GM18868 (cell line): ENCODE measurements at regions not wholly inside any gene's neighbourhood (a gene's known extent, or its start where the extent isn't known, plus 50 kb on each side); places are given as distances from the start of the nearest gene placed in this dataset.
A peak's percentile ranks its signal among the peaks of the same experiment; 100 is the strongest.

Source experiments
- ATAC-seq: cut with Tn5 transposase; IDR thresholded peaks from one replicate; pipeline ENCODE4 v1.9.1; 2021; ENCODE audit warnings: mild to moderate bottlenecking, moderate library complexity; ENCODE audit not compliant: unreplicated experiment

DNA sequence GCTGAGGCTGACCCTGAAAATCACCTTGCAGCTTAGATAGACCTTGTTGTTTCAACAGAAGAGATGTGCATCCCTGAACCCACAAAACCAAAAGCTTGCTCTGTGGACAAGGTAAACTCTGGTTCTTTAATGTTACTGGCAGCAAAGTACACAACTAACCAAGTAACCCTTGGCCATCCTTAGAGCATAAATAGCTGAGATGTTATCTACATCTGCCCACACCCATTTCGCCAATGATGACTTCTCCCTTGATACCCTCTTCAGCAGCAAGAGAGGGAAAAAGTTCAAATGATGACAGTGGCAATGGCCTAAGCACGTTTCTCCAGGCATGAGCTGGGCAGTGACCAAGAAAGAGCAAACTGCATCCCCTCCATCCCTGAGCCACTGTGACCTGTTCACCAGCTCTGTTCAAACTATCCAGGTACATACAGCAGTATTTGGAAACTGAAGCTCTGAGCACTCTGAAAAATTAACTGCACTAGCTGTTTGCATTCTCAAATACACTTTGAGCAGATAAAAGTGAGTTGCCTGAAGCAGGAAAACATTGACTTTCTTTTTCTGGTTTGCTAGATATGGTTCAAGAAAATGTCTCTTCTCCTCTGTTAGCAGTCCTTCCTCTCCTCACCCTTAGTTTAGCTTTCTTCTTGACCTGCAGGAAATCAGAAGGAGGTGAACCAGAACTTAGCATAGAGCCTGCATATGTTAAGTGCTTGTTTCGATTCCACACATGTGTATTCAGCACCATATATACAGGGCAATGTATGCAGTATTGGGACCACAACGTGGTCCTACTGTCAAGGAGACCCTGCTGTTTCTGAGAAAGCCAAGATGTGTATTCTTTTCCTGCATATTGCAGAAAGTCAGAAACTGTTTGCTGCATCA is 231.7 kb downstream of the FOXO1 start:
- ATAC-seq: no peak

DNA sequence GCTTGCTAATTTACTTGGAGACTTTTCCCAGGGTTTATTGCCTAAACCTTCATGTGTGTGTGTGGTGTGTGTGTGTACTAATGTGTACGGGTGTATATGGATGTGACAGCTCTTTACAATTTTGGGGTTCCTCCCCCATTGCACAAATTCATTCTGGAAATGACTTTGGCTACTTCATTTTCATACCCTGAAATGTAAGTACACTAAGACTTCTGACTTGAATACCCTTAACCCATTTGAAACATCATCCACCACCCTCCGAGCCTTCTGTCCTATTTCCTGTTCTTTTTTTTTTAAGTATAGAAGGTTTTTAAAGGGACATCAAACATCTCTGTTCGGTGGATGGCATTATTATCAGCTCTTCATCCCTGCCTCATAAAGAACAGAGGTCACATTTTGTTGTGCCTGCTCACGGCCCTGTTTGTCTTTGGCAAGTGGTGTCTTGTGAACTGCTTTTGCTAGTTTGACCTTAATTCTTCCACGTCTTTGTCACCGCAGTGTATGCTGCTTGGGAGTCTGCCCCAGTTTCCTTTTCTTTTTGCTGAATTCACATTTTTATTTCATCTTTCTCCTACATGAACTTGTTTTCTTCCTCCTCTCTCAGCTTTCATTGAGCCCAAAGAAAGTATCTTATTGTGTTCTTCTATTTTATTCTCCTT is 228.3 kb downstream of the FOXO1 start:
- no peak for ATAC-seq

DNA sequence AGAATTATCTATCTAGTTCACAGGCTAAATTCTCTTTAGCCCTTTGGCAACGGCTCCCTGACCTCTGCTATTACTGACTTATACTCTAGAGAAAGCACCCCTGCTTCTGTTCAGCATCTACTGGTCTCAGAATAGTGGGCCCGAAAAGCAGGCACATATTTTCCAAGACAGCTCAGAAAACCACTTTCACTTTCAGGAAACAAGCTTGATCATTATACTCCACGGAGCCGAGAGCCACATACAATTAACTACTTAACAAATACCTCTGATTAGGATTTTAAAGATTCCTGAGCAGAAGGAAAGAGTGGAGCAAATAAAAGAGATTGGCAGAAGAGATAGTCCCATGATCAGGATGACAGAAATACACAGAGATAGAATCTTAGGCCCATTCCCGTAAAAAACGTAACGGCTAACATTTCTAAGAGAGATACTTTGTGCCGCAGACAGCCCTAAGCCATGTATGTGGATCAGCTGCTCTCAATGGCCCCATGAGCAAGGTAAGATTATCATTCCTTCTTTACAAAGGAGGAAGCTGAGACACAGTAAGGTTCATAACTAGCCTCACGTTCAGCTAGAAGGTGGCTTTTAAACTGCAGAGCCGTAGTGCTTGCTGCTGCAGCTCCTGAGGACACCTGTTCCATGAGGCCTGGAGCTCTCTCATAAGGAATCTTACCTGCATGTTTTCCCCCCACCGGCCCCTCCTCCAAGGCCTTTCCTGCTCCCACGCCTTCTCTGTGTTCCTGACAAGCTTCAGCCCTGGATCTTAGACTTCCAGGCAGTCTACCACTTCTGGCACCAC is 227.2 kb downstream of the FOXO1 start:
- ATAC-seq: peak; percentile 48

DNA sequence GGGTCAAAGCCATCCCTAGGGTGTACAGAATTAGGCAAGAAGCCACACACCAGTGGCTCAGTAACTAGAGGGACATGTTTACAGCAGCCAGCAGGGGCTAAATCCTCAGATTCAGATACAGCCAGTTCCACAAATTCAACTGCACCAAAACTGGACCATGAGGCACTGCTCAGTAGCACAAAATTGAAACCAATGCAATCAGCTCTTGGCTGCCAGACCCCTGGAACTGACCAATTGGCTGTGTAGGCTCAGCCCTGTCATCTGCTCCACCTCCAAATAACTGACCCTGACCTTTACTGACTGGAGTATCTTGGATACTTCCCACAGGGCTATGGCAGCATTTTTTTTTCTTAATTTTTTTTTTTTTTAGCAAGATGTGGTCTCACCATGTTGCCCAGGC is 226.5 kb downstream of the FOXO1 start:
- ATAC-seq: peak; percentile 17

DNA sequence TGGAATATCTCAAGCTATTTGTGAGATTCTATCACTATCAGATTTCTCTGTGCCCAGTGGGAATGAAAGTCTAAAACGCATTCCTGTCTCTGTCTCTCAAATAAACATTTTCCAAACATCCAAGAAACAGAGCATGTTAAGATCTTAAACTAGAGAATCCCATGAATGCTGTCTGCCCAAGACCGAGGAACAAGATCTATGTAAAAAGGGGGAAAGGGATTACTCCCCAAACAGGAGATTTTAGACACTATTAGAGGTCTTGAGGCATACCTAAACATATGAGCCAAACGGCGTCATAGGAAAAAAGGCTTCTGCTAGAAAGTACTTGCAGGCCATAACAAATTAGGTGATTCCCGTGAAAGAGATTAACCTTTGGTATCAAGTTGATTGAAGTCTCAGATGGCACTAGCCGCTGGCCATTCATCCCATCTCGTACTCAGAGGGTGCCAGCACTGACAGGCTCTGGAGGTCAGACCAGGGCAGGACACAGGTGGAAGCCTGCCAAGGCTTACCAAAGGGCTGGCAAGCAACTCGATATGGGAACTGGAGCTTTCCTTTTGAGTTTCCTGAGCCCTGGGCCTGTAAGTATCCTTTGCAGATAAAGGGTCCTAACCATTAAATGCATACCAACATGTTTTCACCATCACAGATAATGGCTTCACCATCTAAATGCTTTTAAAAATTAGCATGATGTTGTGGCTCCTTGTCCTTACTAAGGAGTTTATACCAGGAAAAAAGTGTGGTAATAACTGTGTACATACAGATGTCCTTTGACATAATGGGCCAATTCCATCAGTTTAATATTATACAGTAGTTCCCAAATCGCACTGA is 225.2 kb downstream of the FOXO1 start:
- no peak for ATAC-seq

DNA sequence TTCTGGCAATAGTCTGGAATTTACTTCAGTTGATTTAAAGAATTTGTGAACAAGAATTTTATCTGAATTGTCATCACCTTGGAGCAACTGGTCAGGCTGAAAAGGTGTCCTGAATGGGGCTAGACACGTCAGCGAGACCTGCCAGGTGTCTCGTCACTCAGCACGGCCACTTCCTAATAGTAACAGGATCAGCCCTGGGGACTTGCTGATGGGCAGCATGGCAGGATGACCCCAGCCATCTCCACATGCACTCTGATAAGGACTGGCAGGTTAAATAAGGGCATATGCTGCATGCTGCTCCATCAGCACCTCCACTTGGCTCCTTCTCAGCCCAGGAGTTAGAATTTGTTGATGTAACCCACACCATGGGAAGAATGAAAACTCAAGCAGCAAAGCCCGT is 224.2 kb downstream of the FOXO1 start:
- no peak for ATAC-seq

DNA sequence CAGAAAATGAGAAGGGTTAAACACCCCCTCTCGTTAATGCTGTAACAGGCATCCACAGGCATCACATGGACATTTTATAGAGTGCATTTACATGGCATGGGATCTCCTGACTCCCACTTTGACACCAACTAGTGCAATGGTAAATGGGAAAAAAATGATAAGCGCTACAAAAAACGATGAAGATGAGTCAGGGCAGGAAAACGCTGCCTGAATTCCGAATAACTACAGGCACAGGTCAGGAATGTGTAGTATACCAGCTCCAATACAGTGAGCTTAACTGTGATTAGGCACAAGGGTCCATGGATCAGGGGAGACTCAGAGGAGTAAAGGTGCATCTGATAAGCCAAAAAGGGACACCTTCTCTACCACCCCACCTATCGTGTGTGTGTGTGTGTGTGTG is 223.6 kb downstream of the FOXO1 start:
- ATAC-seq: no peak

DNA sequence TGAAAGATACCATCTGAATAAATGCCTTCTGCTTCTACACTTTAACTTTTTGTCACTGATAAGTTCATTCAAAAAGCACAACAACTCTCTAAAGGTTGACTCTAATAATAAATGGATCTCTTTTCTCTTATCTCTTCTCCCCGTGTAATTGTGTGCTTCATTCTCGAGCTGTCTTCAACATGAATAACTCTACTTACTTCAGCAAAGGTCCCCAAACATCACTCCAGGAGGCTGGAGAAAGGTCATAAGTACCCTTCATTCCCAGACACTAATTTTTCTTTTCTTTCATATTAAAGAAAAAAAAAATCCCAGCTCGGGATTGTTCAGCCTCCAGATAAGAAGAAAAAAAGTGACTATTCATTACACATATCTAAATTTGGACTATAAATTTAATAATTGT is 222.2 kb downstream of the FOXO1 start:
- no peak for ATAC-seq

DNA sequence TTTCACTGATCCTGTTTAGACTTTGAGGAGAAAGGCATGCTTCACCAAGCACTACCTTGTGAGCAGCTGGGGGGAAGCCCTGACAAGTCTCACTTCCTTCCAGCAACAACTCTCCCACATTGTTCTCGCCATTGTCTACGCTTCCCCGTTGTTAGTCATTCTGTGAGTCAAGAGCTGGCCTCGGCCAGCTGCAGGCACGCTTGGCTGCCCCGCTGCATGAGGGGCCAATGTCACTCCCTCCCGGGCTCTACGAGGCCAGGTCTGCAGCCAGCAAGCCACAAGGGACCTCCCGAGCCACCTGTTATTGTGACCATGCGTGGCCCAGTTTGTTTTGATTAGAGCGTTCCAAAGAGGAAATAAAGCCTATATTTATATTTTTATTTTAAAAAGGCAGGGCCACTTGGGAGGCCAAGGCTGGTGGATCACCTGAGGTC is 220.9 kb downstream of the FOXO1 start:
- ATAC-seq: peak; percentile 99

DNA sequence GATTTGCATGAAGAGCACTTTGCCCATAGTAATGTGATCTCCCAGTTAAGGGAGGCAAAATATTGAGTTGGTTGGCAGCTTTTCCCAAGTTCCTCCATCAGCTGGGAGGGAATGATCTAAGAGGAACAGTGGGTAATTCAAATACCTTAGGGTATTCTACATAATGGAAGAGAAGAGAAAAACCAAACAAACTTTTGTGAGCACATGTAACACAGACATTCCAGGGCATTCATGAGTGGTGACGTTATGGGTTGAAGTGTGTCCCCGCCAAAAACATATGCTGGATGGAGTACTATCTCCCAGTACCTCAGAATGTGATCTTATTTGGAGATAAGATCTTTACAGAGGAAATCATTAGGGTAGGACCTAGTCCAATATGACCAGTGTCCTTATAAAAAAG is 220.1 kb downstream of the FOXO1 start:
- ATAC-seq: no peak

DNA sequence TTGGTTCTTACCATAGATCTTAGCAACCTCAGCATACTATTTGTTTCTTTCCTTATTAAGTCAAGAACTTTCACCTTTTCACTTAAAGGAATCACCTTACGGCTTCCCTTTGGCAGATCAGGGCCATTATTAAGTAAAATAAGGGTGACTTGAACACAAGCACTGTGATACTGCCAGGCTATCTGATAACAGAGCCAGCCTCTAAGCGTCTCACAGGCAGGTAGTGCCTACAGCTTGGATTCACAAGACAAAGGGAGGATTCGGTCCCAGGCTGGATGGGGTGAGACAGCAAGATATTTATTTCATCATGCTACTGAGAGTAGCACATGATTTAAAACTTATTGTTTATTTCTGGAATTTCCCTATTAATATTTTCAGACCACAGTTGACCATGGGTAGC is 218.6 kb downstream of the FOXO1 start:
- ATAC-seq: no peak

DNA sequence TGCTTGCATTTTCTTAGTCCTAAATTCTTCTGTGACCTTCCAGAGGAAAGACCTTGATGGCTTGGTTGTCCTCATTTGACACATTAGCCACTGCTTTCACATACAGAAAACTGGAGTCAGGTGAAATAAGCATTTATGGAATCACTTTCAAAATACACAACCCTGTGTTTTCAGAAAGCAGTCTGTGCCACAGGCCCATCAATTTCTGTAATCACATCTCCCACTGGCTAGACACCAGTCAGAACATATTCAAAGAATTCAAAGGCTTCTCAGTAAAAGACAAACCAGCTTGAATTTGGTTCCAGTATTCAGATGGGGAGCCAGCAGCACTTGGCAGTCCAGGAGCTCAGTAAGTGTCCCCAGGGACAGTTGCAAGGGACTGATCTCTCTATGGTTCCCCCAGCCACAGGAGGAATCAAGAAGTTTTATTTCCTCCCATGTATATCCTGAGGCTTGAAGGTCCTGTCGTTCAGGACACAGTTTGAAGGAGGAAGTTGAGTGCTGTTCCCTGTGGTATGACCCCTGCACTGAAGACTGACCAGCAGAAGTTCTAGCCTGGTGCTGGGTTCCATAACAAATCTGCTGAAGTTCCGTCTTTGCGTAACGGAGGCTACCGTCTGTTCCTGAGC is 214.3 kb downstream of the FOXO1 start:
- no peak for ATAC-seq

DNA sequence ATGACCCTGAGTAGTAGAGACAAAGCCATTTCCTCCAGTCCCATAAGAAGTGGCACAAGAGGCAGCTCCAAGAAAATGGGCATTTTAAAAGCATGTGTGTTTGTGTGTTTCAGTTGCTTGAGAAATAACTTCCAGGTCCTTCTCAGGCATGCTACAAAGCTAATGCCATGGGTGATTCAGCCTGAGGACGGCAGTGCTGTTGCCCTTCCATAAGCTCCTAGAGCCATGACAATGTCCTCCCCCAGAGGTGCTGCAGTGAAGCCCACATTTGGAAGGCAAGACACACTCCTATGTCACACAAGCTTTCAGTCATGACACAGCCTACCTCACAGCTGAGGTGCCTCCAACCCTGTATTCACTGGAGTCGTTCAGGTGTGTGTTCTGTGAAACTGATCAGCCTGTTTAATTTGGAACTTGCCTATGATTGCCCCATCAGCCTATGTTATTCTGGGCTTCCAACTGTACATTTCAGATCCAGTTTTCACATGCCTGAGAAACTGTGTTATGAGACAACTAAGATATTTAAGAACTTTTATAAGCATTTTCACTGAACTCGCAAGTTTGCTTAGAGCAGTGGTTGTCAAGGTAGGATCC is 213.6 kb downstream of the FOXO1 start:
- no peak for ATAC-seq

DNA sequence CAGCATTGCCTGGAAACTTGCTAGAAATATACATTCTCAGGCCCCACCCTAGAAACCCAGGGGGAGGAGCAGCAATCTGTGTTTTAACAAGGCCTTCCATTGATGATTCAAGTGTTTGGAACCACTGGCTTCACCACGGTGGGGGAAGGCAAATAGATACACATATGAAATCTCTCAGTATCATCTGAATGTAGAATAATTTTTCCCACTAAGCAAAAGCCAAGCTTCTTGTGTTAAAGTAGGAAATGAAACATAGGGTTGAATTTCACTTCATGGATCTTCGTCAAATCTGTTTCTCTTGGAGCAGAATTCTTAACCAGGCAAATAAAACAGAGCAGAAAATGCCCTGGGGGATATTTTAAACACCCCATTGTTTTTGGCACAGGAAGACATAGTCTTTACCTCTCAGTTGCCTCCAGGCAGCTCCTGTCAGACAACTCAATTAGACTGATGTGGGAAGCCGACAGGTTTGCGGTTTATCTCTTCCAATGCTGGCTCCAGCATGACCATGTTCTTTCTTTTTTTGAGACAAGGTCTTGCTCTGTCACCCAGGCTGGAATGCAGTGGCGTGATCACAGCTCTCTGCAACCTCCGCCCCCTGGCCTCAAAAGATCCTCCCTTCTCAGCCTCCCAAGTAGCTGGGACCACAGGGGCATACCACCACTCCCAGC is 213.0 kb downstream of the FOXO1 start:
- ATAC-seq: no peak

DNA sequence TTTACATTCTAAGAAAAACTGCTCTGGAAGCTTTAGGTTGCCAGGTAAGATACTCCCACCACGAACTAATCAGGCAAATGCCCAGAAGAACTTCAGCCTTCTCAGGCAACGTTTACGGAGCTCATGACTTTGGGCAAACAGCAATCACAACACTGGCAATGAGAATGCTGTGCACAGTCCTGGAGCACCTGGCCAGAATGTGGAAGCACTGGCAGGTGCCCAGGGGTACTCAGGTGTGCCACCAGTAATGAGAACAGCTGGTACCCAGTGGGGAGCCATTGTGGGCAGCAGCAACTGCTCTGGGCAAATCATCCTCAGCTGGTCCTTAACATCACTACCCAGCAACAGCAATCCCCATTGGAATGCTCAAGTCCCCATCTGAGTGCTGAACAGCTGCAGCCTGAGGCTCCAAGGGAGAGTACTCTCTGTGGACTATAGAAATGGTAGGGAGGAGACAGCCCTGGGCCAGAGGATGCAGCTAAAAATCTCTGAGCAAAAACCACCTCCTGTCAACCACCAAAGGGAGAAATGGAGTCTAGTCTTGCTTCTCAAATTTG is 210.0 kb downstream of the FOXO1 start:
- no peak for ATAC-seq

DNA sequence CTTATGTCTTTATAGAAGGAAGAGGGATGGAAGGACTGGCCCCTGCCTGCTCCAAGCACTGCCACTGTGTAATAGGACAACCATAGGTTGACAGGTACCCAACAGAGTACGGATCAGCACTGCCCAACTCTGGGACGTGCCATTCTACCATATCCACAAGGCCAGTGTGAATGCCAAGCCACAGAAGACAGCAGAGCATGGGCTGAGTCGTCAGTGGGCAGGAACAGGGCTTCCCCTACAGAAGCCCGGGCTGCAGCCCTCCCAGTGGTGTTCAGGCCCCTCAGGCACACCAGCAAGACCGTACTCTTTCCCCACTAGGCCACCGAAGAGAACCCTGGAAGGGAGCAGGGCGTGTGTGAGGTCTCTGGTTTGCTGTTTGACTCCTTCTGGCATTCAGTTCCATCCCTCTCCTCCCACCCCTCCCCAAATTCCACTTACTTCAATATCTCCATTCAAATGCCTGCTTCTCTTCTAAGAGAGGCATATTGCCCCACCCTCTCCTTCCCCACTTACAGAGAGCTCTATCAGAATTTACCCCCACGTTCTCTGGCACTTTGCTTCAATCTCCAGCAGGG is 209.4 kb downstream of the FOXO1 start:
- ATAC-seq: no peak

DNA sequence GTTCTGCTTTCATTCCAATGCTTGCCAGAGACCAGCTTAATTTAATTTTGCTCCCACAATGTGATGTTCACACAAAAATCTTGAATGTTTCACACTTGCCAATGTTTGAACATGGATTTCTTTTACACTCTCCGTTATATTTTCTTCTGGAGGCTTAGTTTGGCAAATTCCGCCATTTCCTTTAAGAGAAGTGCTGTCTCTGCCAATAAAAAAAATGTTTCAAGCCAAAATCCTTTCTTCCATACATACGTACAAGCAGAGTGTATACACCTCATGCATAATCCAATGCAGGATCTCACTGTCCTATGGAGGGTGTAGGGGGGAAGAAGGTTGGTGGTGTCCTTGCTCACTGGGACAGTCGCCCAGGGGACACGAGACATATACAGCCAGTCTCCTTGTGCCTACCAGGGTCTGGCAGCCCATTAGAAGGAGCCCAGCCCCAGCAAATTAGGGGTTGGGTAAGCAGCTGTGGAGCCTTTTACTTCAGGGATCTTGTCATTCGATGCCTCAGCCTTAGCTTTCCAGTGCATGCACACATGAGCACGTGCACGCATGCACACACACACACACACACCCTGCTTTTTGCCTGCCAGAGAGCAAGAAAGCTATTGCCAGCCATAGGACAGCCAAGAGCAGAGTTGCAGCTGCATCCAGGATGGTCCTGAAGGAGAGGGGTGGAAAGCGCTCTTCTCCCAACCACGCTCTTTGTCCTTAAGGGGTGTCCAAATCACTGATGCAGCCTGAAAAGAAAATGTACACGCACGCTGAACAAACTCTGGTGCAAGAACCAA is 208.3 kb downstream of the FOXO1 start:
- ATAC-seq: no peak

DNA sequence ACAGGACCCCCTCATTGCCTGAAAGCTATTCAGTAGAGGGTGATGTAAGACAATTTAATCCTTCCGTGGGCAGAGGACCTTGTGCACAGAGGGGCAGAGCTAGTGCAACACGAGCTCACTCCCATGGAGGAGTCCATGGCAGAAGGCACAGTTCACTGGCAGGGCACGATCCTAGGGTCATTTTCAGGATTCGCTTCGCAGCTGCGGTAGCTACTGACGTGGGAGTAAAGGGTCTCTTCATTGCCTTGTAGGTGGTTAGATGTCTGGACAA is 207.8 kb downstream of the FOXO1 start:
- no peak for ATAC-seq
